ENCODE measurements at regions not wholly inside any gene's neighbourhood (a gene's known extent, or its start where the extent isn't known, plus 50 kb on each side); places are given as distances from the start of the nearest gene placed in this dataset.

DNA sequence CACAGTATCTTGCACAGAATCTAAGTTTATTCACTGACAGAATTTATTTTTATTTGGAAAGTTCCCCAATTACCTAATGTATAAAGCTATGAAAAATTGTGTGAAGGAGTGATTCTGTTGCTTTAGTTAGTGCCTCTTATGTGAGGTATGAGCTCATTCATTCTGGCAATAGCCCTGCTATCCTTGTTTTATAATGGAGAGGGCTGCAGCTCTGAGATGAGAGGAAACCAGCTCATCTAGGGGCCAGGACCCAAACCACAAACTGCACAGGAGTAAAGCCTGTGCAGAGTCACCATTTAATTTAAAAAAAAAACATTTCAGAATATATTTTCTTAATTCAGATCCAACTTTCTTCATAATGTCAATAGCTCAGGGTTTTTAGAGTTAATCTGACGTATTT, 383.0 kb downstream of the TMEM182 start:
- TF ChIP-seq, protein P1, sequence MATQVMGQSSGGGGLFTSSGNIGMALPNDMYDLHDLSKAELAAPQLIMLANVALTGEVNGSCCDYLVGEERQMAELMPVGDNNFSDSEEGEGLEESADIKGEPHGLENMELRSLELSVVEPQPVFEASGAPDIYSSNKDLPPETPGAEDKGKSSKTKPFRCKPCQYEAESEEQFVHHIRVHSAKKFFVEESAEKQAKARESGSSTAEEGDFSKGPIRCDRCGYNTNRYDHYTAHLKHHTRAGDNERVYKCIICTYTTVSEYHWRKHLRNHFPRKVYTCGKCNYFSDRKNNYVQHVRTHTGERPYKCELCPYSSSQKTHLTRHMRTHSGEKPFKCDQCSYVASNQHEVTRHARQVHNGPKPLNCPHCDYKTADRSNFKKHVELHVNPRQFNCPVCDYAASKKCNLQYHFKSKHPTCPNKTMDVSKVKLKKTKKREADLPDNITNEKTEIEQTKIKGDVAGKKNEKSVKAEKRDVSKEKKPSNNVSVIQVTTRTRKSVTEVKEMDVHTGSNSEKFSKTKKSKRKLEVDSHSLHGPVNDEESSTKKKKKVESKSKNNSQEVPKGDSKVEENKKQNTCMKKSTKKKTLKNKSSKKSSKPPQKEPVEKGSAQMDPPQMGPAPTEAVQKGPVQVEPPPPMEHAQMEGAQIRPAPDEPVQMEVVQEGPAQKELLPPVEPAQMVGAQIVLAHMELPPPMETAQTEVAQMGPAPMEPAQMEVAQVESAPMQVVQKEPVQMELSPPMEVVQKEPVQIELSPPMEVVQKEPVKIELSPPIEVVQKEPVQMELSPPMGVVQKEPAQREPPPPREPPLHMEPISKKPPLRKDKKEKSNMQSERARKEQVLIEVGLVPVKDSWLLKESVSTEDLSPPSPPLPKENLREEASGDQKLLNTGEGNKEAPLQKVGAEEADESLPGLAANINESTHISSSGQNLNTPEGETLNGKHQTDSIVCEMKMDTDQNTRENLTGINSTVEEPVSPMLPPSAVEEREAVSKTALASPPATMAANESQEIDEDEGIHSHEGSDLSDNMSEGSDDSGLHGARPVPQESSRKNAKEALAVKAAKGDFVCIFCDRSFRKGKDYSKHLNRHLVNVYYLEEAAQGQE (IDR thresholded peaks at IDR 0.05; ENCODE audit: insufficient read depth in 1 of 2, low read depth in 2 of 2, low read length in 2 of 2) = no peak
- TF ChIP-seq FOXP2 (optimal IDR thresholded peaks at IDR 0.05; ENCODE audit: borderline replicate concordance, extremely low read depth, extremely low read length, insufficient read depth) (no peak), POLR2AphosphoS5 (IDR thresholded peaks at IDR 0.05; ENCODE audit: low read depth, low read length) (no peak)

DNA sequence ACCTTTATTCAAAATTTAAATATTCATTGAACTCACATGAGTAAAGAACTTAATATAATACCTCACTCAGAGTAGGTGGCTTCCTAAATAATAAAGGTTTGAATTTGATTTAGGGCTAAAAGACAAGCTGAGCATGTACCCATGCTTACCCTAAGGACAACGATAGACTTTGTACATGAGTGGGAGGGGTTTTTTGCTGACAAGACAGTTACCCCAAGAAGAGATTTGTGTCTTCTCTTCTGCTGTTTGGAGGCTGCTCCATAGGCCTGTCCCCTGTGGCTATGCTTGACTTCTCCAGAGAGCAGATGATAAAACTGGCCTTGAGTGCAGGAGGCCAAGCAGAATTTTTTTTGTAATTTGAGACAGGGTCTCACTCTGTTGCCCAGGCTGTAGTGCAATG, 383.9 kb downstream of the TMEM182 start:
- TF ChIP-seq POLR2AphosphoS5 (IDR thresholded peaks at IDR 0.05; ENCODE audit: low read depth, low read length) (no peak), TAF1 (IDR thresholded peaks at IDR 0.05; ENCODE audit: borderline replicate concordance, insufficient read depth, low read length) (no peak), FOXP2 (optimal IDR thresholded peaks at IDR 0.05; ENCODE audit: borderline replicate concordance, extremely low read depth, extremely low read length, insufficient read depth) (no peak)

DNA sequence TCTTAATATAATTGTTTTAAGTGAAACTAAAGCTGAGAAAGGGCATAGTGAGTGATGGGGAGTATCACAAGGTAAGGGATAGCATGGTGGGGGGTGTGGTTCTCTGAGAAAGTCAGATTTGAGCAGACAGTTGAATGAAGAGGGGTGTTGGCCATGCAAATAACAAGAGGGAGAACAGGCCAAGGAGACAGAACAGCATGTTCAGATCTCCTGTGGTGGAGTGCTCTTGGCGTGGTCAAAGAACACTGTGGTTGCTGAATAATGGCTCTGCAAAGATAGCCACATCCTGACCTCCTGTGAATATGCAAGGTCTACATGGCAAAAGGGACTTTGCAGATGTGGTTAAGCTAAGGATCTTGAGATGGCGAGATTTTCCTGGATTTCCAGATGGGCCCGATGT, 389.2 kb downstream of the TMEM182 start:
- TF ChIP-seq TAF1 (IDR thresholded peaks at IDR 0.05; ENCODE audit: borderline replicate concordance, insufficient read depth, low read length) (no peak), POLR2AphosphoS5 (IDR thresholded peaks at IDR 0.05; ENCODE audit: low read depth, low read length) (no peak), SIN3A (IDR thresholded peaks at IDR 0.05; ENCODE audit: borderline replicate concordance, insufficient read depth, low read length) (no peak), FOXP2 (optimal IDR thresholded peaks at IDR 0.05; ENCODE audit: borderline replicate concordance, extremely low read depth, extremely low read length, insufficient read depth) (no peak)
- TF ChIP-seq, protein P1 (IDR thresholded peaks at IDR 0.05; ENCODE audit: insufficient read depth in 1 of 2, low read depth in 2 of 2, low read length in 2 of 2) = no peak

DNA sequence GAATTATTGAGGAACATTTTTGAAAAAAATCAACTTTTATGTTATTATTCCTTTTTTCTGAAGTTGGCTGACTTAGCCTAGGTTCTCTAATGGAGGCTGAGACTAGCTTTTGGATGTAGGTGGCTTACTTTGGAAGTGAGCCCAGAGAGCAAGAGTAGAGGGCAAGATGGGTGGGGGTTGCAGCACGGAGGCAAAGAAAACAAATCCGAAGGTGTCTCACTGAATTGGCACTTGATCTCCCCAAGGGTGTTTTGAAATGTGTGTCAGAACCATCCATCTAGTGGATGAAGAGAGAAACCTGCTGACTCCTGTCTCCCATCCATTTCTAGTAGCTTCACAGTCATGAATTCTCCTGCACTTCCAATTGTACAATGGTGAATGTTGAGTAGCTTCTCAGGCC, 390.7 kb downstream of the TMEM182 start:
- TF ChIP-seq FOXP2 (optimal IDR thresholded peaks at IDR 0.05; ENCODE audit: borderline replicate concordance, extremely low read depth, extremely low read length, insufficient read depth) = no peak
- no peak for TF ChIP-seq TAF1 (IDR thresholded peaks at IDR 0.05; ENCODE audit: borderline replicate concordance, insufficient read depth, low read length)
- TF ChIP-seq, protein P1 (IDR thresholded peaks at IDR 0.05; ENCODE audit: insufficient read depth in 1 of 2, low read depth in 2 of 2, low read length in 2 of 2) = no peak
- no peak for TF ChIP-seq SIN3A (IDR thresholded peaks at IDR 0.05; ENCODE audit: borderline replicate concordance, insufficient read depth, low read length)
- no peak for TF ChIP-seq POLR2AphosphoS5 (IDR thresholded peaks at IDR 0.05; ENCODE audit: low read depth, low read length)

DNA sequence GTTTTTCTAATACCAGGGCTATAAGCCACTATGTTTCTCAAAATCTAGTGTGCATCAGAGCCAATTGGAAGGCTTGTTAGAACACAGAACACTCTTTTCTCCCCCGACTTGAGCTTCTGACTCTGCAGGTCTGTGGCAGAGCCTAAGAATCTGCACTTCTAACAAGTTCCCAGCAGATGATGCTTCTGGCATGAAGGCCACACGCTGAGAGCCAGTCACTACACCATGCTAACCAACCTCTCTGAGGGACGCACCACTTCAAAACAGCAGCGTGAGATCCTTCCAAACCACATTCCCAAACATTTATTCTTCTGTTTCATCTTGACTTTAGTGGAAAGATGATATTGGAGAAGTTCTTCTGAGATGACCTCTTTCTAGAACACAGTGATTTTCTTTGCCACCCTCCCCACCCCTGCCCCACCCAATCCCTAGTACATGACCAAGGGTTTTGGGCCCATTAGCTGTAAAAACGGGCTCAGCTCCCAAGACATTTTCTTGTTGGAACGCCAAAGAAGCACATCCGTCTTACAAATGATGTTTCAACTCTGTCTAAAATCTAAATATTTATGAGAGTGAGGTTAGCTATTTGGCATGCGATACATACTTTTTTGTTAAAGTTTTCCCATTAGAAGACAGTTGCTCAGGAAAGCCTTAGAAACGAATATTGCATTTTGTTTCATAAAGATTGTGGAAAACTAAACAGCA, 391.9 kb downstream of the TMEM182 start:
- TF ChIP-seq, protein P1 (IDR thresholded peaks at IDR 0.05; ENCODE audit: insufficient read depth in 1 of 2, low read depth in 2 of 2, low read length in 2 of 2) = no peak
- TF ChIP-seq SIN3A (IDR thresholded peaks at IDR 0.05; ENCODE audit: borderline replicate concordance, insufficient read depth, low read length) (no peak), FOXP2 (optimal IDR thresholded peaks at IDR 0.05; ENCODE audit: borderline replicate concordance, extremely low read depth, extremely low read length, insufficient read depth) (no peak), TAF1 (IDR thresholded peaks at IDR 0.05; ENCODE audit: borderline replicate concordance, insufficient read depth, low read length) (no peak), POLR2AphosphoS5 (IDR thresholded peaks at IDR 0.05; ENCODE audit: low read depth, low read length) (no peak)
